SH-SY5Y (cell line): ENCODE measurements at regions not wholly inside any gene's neighbourhood (a gene's known extent, or its start where the extent isn't known, plus 50 kb on each side); places are given as distances from the start of the nearest gene placed in this dataset.

ENCODE experiments used
- GATA2 ChIP-seq: IDR thresholded peaks from 2 replicates; pipeline ENCODE4 v1.6.1; 2011; ENCODE audit warnings: mild to moderate bottlenecking, low read depth, low read length
- GATA3 ChIP-seq: IDR thresholded peaks from 2 replicates; pipeline ENCODE4 v1.6.1; 2011; ENCODE audit warnings: low read depth, mild to moderate bottlenecking, low read length, moderate library complexity

- no peak for TF ChIP-seq GATA3
- no peak for TF ChIP-seq GATA2
Measured at GRCh38 chr5:18032744-18033143, 398.5 kb downstream of the TAF11L14 start.

GRCh38 chr5:18036531-18036930 lies 402.3 kb downstream of the TAF11L14 start:
- no peak for TF ChIP-seq GATA3
- TF ChIP-seq GATA2 = no peak

GRCh38 chr5:18037718-18038117 lies 403.5 kb downstream of the TAF11L14 start:
- TF ChIP-seq GATA2 (no peak), GATA3 (no peak)

GRCh38 chr5:18043344-18043743 lies 409.1 kb downstream of the TAF11L14 start:
- TF ChIP-seq GATA3 (no peak), GATA2 (no peak)

GRCh38 chr5:18048449-18048848 lies 414.2 kb downstream of the TAF11L14 start:
- TF ChIP-seq GATA3 (no peak), GATA2 (no peak)

- TF ChIP-seq GATA2 (no peak), GATA3 (no peak)
Measured at GRCh38 chr5:18050345-18050744, 416.1 kb downstream of the TAF11L14 start.

GRCh38 chr5:18050776-18051175 lies 416.5 kb downstream of the TAF11L14 start:
- TF ChIP-seq GATA3 (no peak), GATA2 (no peak)

- TF ChIP-seq GATA2 (no peak), GATA3 (no peak)
Measured at GRCh38 chr5:18051953-18052352, 417.7 kb downstream of the TAF11L14 start.

GRCh38 chr5:18052569-18052968 lies 418.3 kb downstream of the TAF11L14 start:
- TF ChIP-seq GATA2 (no peak), GATA3 (no peak)

- no peak for TF ChIP-seq GATA3
Measured at GRCh38 chr5:18057725-18058124, 423.5 kb downstream of the TAF11L14 start.

- no peak for TF ChIP-seq GATA3
Measured at GRCh38 chr5:18067615-18068014, 433.4 kb downstream of the TAF11L14 start.

- TF ChIP-seq GATA3 = no peak
- TF ChIP-seq GATA2 = no peak
Measured at GRCh38 chr5:18068826-18069225, 434.6 kb downstream of the TAF11L14 start.

- TF ChIP-seq GATA3 = no peak
- TF ChIP-seq GATA2 = no peak
Measured at GRCh38 chr5:18069790-18070189, 435.5 kb downstream of the TAF11L14 start.

GRCh38 chr5:18072600-18072999 lies 438.3 kb downstream of the TAF11L14 start:
- TF ChIP-seq GATA2 (no peak), GATA3 (no peak)

- TF ChIP-seq GATA2 (no peak), GATA3 (no peak)
Measured at GRCh38 chr5:18074961-18075360, 440.7 kb downstream of the TAF11L14 start.

- TF ChIP-seq GATA2 (no peak), GATA3 (no peak)
Measured at GRCh38 chr5:18078157-18078556, 443.9 kb downstream of the TAF11L14 start.

GRCh38 chr5:18079831-18080230 lies 445.6 kb downstream of the TAF11L14 start:
- no peak for TF ChIP-seq GATA3
- TF ChIP-seq GATA2 = no peak
